SU-DHL-6 (cell line): ENCODE measurements at regions not wholly inside any gene's neighbourhood (a gene's known extent, or its start where the extent isn't known, plus 50 kb on each side); places are given as distances from the start of the nearest gene placed in this dataset.

Experiments used
- H2AFZ ChIP-seq: fragments of 200-600 bp; sonication (generic); 2 replicates; pipeline ENCODE4 v1.6.1; 2014; ENCODE audit warnings: low read depth, mild to moderate bottlenecking, moderate library complexity, mixed read lengths, antibody characterized with exemption, low read length; ENCODE audit not compliant: severe bottlenecking
- H3F3A ChIP-seq: fragments of 200-600 bp; shearing (Covaris generic); 2 replicates; pipeline ENCODE4 v1.6.0; 2016; ENCODE audit warnings: antibody characterized with exemption, mild to moderate bottlenecking; ENCODE audit not compliant: insufficient read depth
- H3K27ac ChIP-seq: fragments of 200-600 bp; sonication (generic); 2 replicates; pipeline ENCODE4 v1.5.1; 2016; ENCODE audit warnings: low read depth, mild to moderate bottlenecking, low read length, moderate library complexity, mixed read lengths
- H3K27me3 ChIP-seq: fragments of 200-600 bp; sonication (generic), shearing (Covaris generic); 2 replicates; pipeline ENCODE4 v1.6.0; 2014; ENCODE audit warnings: mild to moderate bottlenecking, low read length
- H3K36me3 ChIP-seq: fragments of 200-600 bp; sonication (generic); 2 replicates; pipeline ENCODE4 v1.6.1; 2014; ENCODE audit warnings: mild to moderate bottlenecking, low read length, mixed read lengths
- H3K4me2 ChIP-seq: fragments of 300-600, 200-600 bp; shearing (Covaris generic), sonication (generic); 2 replicates; pipeline ENCODE4 v1.6.0; 2014; ENCODE audit warnings: low read length, low read depth, mild to moderate bottlenecking; ENCODE audit not compliant: poor library complexity, severe bottlenecking
- H3K4me3 ChIP-seq: fragments of 200-600 bp; sonication (generic); 2 replicates; pipeline ENCODE4 v1.5.1; 2014; ENCODE audit warnings: antibody characterized with exemption, low read length, mild to moderate bottlenecking, mixed read lengths; ENCODE audit not compliant: insufficient read depth, poor library complexity, severe bottlenecking
- H3K79me2 ChIP-seq: fragments of 200-600 bp; sonication (generic); 2 replicates; pipeline ENCODE4 v1.6.1; 2014; ENCODE audit warnings: mild to moderate bottlenecking, low read length, moderate library complexity; ENCODE audit not compliant: insufficient read depth
- H3K9ac ChIP-seq: fragments of 200-600 bp; sonication (generic); 2 replicates; pipeline ENCODE4 v1.7.0; 2014; ENCODE audit warnings: mild to moderate bottlenecking, low read length
- H3K9me2 ChIP-seq: fragments of 200-600 bp; sonication (generic); replicated peaks from 2 replicates; pipeline ENCODE4 v1.6.1; 2014; ENCODE audit warnings: low read length; ENCODE audit not compliant: insufficient read depth
- H3K9me3 ChIP-seq: fragments of 200-600 bp; sonication (generic); 2 replicates; pipeline ENCODE4 v1.6.1; 2014; ENCODE audit warnings: low read length, mixed read lengths; ENCODE audit not compliant: insufficient read depth
- H4K20me1 ChIP-seq: fragments of 200-600 bp; sonication (generic); 2 replicates; pipeline ENCODE4 v1.6.1; 2014; ENCODE audit warnings: low read depth, mild to moderate bottlenecking, antibody characterized with exemption, low read length, moderate library complexity, mixed read lengths
- EZH2phosphoT487 ChIP-seq: fragments of 200-600 bp; sonication (generic), shearing (Covaris generic); conservative IDR thresholded peaks from 2 replicates; pipeline ENCODE4 v1.6.1; 2018; ENCODE audit warnings: mild to moderate bottlenecking, antibody characterized with exemption, low read length, moderate library complexity, mixed read lengths
- TF ChIP-seq, protein P1 (sequence below): fragments of 200-600 bp; sonication (generic); IDR thresholded peaks from one replicate; pipeline ENCODE4 v1.5.1; 2017; ENCODE audit warnings: antibody characterized with exemption, mild to moderate bottlenecking, low read length, moderate library complexity; ENCODE audit not compliant: insufficient read depth, poor library complexity, severe bottlenecking

DNA sequence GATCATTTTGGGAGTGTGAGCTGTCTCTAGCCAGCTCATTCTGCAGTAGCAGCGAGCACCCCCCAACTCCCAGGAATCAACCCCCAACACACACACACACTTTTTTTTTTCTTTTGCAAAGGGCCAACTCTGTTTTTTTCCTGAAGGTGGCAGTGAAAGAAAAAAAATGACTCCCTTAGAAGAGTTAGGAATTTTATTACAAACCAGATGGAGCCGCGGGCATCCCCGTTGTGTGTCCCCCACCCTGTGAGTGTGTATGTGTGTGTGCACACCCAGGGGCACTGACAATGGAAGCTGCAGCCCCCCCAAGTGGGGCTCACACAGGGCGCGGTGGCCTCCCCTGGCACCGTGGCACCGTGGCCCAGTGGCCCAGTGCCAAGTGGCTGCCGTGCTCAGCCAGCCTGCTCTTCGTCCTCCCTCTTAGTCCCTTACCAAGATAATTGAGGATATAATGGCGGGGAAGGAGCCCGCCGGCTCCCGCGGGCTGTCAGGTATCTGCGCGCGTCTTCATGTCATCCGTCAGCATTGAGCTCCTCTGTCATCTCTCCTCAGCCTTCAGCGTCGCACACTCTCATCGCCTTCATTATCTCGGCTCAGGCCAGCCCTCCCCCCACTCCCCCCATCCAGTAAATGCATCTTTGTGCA is 314.1 kb downstream of the ZNF536 start:
- Histone ChIP-seq H3K4me2 (no peak overlapping the region), H3K27ac (no peak overlapping the region), H3K79me2 (no peaks in the 10 kb centered on the region), H3K4me3 (no peak overlapping the region), H3K36me3 (no peaks in the 10 kb centered on the region), H2AFZ (no peak overlapping the region), H3K9ac (no peak overlapping the region), H3K27me3 (no peaks in the 10 kb centered on the region), H3F3A (no peaks in the 10 kb centered on the region), H4K20me1 (no peaks in the 10 kb centered on the region), H3K9me2 (no peaks in the 10 kb centered on the region), H3K9me3 (no peaks in the 10 kb centered on the region)
- no peak for TF ChIP-seq EZH2phosphoT487
- TF ChIP-seq, protein P1, sequence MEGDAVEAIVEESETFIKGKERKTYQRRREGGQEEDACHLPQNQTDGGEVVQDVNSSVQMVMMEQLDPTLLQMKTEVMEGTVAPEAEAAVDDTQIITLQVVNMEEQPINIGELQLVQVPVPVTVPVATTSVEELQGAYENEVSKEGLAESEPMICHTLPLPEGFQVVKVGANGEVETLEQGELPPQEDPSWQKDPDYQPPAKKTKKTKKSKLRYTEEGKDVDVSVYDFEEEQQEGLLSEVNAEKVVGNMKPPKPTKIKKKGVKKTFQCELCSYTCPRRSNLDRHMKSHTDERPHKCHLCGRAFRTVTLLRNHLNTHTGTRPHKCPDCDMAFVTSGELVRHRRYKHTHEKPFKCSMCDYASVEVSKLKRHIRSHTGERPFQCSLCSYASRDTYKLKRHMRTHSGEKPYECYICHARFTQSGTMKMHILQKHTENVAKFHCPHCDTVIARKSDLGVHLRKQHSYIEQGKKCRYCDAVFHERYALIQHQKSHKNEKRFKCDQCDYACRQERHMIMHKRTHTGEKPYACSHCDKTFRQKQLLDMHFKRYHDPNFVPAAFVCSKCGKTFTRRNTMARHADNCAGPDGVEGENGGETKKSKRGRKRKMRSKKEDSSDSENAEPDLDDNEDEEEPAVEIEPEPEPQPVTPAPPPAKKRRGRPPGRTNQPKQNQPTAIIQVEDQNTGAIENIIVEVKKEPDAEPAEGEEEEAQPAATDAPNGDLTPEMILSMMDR, result no peak

DNA sequence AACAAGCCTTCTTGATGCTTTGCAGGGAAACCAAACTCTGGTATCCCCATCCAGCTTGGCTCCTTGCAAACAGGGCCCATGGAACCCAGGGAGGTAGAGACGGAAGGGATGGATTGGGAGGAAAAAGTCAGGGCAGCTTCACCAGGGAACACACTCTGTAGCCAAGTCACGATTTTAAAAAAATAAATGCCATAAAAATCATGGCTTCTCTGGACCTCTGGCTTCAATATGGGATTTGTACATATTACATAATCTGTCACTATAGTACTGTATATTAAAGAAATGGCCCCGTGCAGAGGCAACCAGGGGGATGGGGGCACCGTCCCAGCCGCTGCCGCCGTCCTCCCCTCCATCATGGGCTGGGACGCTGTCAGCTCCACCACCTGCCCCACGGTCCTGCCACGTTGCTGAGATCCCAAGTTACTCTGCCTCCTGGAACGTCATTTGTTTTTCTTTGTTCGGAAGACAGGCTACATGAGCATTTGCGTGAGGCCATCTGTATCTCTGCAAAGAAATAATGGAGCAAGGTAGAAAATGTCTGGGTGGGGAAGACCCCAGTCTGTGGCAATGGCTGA is 313.3 kb downstream of the ZNF536 start:
- Histone ChIP-seq H4K20me1 (no peaks in the 10 kb centered on the region), H3F3A (no peaks in the 10 kb centered on the region), H3K27me3 (no peaks in the 10 kb centered on the region), H3K9ac (no peak overlapping the region), H3K9me2 (no peaks in the 10 kb centered on the region), H3K4me3 (no peak overlapping the region), H3K36me3 (no peaks in the 10 kb centered on the region), H3K79me2 (no peaks in the 10 kb centered on the region), H3K4me2 (no peak overlapping the region), H3K9me3 (no peaks in the 10 kb centered on the region), H2AFZ (no peak overlapping the region), H3K27ac (no peak overlapping the region)
- TF ChIP-seq, protein P1, result no peak
- TF ChIP-seq EZH2phosphoT487, result no peak

GRCh38 chr19:30684613-30685012 is 312.4 kb downstream of the ZNF536 start:
- no peak for TF ChIP-seq EZH2phosphoT487
- TF ChIP-seq, protein P1, result no peak
- no peak overlapping the region for H3K4me3 ChIP-seq
- no peaks in the 10 kb centered on the region for H4K20me1 ChIP-seq

More at GRCh38 chr19:30684613-30685012, 312.4 kb downstream of the ZNF536 start:
- Histone ChIP-seq H3K79me2 (no peaks in the 10 kb centered on the region), H3K9me2 (no peaks in the 10 kb centered on the region), H2AFZ (no peak overlapping the region), H3F3A (no peaks in the 10 kb centered on the region), H3K9me3 (no peaks in the 10 kb centered on the region), H3K4me2 (no peak overlapping the region), H3K36me3 (no peaks in the 10 kb centered on the region), H3K9ac (no peak overlapping the region), H3K27ac (no peak overlapping the region), H3K27me3 (no peaks in the 10 kb centered on the region)
